Hematopoietic multipotent progenitor cell treated with erythropoietin and hydrocortisone succinate and interleukin-3 and kit ligand, for 15 days (in vitro differentiated cells): ENCODE measurements at regions not wholly inside any gene's neighbourhood (a gene's known extent, or its start where the extent isn't known, plus 50 kb on each side); places are given as distances from the start of the nearest gene placed in this dataset.

Source experiments
- DNase-seq: peaks from one replicate; pipeline ENCODE4 v3.0.0-alpha.2; 2015; ENCODE audit warnings: low spot score

DNA sequence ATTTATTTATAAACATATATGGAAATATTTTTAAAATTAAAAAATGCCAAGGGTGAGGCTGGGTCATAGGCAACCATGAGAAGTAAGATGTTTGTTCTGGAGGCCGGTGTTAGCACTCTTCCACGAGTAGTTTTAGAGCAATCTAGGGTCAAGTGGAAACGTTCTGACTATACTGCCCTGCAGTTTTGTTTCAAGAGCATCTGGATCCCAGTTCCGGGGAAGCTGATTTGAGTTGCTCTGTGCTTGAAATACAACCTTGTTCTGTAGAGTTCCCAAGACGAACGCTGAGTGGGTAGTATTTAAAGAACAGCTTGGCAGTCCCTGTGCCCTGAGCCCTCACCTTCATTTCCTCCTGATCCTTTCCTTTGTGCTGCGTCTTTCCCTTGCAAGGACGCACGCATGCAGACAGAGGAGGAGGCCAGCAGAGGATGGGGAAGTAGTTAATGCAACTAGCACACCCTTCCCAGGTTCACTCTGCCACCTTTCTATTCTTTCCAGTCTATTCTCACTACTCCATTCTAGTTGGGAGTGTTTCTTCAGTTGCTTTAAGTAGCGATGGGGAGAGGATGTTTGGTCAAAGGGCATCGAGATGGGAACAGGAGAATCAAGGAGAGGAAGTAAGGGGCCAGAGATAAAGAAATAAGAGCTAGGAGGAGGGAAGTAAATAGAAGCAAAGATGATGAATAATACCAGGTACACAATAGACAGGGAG is 68.3 kb upstream of the ZSWIM6 start:
- no peak for DNase-seq

DNA sequence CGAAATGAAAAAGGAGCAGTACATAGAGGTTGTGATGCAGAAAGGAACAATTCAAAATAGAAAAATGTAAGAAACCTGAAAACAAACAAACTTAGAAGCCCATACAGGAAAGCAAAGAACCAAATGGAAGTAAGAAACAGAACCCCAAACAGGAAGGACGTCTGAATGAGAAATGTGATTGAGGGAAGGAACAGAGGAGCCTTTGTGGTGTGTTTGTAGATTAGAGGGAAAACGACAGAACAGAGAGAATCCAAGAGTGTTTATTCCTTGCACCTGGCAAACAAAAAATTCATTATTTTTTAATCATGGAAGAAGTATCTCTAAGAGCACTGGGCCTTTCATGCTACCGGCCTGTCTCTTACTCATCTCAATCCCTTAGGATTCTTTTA is 67.8 kb upstream of the ZSWIM6 start:
- DNase-seq: no peak

DNA sequence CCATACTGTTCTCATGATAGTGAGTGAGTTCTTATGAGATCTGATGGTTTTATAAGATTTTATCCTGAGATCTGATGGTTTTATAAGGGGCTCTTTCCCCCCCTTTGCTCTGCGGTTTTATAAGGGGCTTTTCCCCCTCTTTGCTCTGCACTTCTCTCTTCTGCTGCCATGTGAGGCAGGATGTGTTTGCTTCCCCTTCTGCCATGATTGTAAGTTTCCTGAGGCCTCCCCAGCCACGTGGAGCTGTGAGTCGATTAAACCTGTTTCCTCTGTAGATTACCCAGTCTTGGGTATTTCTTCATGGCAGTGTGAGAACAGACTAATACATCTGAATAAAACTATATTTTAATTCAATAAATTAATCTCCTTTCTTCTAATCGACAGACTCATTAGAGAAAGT is 64.9 kb upstream of the ZSWIM6 start:
- no peak for DNase-seq

DNA sequence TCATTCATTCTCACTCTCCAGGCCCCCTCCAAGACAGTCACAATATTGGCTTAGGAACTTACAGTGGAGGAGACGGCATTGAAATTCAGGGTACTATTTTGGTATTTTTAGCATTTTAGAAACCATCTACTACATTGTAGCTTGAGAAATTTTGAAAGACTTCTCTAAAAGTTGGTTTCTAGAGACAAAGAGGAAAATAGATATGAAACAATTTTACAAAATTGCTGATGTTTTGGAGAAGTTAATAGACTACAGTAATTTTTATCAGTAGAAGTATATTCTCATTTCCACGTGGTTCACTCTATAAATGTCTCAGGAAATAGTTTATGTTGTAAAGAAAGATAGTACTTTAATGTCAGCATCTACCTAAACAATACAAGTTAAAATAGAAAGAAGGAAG is 63.2 kb upstream of the ZSWIM6 start:
- no peak for DNase-seq

DNA sequence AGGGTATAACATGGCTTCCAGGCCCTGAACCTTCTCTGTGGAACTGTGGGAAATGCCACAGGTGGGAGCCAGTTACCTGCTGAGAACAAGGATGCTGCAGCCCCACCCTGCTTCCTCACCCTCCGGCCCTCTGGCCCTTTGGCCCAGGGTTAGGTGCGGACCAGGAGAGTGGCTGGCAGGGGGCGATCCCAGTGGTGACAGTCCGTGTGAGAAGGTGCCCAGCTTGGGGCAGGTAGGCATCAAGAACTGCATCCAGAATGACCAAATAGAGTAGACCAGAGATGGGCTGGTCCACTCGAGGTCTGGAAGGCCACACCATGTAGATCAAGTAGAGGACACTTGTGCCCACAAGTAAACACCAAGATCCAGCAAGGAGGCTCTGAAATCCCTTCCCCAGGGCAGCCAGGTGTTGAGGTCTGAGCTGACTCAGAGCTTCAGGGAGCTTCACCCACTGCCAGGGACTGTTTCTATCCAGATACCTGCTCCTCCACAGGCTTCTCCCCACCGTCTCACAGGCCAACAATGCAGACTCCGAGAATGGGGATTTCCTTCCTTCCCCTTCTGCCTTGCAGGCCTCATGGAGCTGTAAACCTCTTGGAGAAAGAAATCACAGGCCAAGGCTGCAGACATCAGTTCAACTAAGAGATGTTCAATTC is 61.4 kb upstream of the ZSWIM6 start:
- no peak for DNase-seq

DNA sequence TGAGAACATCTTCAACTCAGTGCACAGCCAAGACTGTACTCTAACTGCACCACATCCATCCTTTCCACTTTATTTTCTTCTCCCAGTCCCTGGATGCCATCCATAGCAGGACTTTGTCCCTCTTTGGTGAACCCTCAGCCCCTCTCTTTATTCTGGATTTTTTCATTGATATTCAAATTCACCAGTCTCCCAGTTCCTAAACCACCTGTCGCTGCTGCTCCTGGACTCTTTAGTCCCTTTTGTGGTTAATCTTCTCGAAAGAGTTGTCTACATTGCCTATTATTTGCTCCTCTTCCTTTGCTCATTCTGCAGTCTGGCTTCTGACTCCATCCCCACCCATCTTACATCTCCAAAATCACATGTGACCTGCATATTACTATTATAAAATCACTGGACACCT is 59.4 kb upstream of the ZSWIM6 start:
- no peak for DNase-seq

DNA sequence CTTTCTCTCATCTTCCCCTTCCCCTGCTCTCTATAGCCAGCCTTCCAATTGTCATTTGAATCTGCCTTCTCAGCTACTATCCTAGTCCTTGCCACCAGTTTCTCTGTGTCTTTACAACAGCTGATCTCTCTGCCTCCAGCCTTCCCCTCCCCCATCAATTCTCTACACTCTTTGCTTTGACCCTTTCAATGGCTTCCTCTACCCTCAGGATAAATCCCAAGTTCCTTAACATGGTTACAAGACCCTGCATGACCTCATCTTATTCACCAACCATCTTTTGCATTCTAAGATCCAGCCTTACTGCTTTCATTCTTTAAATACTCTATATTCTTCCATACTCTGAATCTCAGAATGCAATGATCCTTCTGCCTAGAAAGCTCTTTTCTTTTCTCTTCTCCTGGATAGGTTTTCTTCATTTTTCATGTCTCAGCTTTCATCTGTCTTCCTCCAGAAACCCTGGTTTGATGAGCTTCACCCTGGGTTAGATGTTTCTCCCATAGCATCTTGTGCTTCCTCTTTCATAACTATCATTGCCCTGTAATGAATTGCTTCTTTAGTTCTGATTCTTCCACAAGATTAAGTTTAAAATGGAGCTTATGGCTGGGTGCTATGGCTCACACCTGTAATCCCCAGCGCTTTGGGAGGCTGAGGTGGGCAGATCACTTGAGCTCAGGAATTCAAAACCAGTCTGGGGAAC is 58.6 kb upstream of the ZSWIM6 start:
- DNase-seq: no peak

DNA sequence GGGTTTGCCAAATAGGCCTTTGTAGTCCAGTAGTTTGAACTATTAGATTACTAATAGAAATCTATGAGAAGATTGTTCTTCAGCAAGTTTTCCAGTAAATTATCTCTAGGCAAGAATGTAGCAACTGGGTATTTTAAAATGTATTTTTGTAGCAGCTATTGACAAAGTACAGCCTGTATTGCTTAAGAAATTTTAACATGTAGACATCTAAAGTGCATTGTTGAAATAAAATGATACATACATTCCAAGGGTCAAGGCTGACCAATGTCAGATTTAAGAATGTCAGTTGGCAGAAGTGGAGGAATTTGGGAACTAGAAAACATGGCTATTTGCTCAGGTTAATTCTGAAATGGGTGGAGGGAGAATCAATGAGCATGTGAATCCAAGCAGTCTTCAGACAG is 57.5 kb upstream of the ZSWIM6 start:
- DNase-seq: no peak

DNA sequence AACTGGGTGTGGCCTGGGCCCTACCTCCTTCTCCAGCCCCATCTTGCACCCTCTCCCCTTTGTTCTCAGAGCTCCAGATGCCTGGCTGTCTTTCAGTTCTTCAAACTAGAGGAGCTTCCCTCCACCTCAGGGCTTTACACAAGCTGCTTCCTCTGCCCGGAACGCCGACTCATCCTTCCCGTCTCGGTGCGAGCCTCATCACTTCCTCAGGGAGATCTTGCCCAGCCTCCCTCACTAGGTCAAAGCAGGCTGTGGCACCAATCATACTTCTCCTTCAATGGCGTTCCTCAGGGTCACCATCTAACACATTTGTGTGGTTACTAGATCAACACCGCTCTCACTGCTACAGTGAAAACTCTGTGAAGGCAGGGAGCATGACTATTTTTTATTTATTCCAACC is 56.2 kb upstream of the ZSWIM6 start:
- DNase-seq: no peak

DNA sequence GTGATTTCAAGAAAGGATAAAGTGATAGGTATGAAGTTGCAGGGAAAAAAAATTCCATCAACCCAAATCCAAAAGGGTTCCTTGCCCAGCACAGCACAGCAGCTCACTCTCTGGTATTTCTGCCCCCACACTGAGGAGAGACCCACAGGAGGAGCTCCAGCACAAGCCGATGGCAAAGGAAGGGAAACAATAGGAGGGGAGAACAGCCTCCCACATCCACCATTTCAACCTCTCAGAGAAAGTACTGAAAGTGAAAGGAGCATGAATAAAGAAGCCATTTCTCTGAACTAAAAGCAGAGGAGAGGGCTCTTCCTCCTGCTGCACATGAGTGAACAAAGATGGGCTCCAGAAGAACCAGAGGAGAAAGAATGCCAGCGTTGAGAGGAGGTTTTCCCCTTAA is 54.9 kb upstream of the ZSWIM6 start:
- no peak for DNase-seq

DNA sequence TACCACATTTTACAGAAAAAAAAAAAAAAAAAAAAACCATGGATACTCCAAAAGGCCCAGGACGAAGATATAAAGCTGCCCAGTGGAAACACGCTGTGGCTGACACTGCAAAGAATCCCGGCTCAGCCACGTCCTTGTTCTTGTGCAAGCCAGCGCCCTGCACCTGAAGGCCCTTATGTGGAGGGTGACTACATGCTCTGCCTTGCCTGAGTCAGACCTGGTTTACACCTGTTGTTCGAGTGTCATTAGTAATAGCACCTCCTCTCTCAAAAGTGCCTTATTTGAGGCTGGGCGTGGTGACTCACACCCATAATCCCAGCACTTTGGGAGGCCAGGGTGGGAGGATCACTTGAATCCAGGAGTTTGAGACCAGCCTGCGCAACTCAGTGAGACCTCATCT is 54.3 kb upstream of the ZSWIM6 start:
- no peak for DNase-seq

DNA sequence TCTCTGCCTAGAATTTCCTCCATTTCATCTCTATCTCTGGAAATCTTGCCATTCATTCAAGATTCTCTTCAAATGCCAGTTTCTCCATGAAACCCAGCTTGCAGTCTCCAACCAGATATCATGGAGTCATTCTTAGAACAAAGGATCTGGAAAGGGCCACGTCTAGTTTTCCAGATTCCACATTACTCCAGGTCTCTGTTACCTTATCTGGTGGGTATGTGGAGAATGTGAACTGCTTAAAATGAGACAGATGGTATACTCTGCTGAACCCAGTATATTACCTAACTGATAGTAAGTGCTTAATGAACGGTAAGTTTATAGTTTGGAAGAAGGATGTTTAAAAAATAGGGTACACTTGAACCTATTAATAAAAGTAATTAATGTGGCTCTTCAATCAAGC is 52.3 kb upstream of the ZSWIM6 start:
- DNase-seq: no peak

DNA sequence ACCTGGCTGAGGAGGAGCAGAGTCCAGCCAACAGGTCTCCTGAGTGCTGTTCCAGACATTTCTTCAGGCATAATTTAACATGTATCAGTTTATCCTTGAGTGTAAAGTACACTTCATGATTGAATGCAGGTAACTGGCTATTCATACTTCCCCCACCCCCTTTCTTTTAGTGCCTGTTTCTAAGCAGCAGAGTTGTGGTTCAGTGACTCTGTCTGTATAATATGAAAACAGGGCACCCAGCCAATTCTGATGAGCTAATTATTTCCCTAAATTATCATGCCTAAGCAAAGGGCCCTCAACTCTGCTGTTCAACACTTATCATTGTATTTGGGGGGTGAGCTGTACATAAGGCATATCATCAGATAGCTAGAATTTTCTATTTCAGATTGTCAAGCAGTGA is 51.9 kb upstream of the ZSWIM6 start:
- DNase-seq: peak; percentile 7

DNA sequence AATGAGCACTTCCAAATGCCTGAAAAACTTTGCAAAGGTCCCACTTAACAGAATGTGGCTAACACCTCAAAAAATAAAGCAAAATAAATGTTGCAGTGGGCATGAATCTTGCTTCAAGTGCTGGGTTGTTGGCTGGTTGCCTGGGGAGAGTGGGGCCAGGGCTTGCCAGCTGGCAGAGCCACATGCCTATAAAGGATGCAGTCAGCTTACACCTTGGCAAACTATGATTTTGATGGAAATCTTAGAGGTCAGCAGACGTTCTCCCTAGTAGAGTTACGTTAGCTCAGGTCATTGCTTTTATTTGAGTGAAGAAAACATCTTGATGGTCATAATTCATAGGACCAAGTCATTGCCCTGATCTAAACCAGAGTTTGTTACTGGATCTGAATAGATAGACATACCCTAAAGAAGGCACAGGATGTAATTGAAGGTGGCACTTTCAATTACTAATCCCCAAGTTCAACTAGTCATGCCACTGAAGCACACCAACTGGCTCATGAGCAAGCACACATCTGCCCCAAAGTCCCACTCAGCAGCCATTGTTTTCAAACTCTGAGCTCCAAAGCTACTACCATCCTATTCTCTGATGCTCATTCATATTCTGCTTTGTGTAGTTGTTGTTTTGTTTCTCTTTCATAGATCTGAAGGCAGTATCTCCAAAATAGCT is 51.2 kb upstream of the ZSWIM6 start:
- no peak for DNase-seq

DNA sequence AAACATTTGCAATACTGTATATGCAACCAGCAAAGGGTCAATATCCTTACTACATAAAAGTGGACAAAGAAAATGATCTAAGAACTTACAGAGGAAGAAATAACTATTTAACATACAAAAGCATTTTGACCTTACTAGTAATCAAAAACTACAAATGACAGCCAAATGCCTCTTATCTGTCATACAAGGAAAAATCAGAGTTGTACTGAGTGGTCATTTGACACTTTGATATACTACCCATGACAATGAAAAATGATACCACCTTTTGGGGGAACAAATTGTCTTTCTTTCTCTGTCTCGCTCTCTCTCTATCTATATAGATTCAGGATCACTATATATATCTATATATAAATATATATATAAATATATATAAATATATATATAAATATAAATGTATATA is 50.4 kb upstream of the ZSWIM6 start:
- DNase-seq: no peak
